Fibroblast of lung (primary cell): ENCODE measurements at regions not wholly inside any gene's neighbourhood (a gene's known extent, or its start where the extent isn't known, plus 50 kb on each side); places are given as distances from the start of the nearest gene placed in this dataset.

Experiments
- DNase-seq, 2 donors: peaks; one replicate each; pipeline versions ENCODE4 v3.0.0 to v3.0.0-alpha.2; 2010; ENCODE audit warnings: low read depth in 2 of 2
- H2AFZ ChIP-seq: 2 replicates; pipeline ENCODE4 v1.5.1; 2012; ENCODE audit warnings: low read length, control low read depth, inconsistent platforms
- H3K27ac ChIP-seq: 2 replicates; pipeline ENCODE4 v1.5.1; 2011; ENCODE audit warnings: low read length, control low read depth; ENCODE audit not compliant: insufficient read depth
- H3K27me3 ChIP-seq: 2 replicates; pipeline ENCODE4 v1.5.1; 2011; ENCODE audit warnings: mild to moderate bottlenecking, low read length; ENCODE audit not compliant: control insufficient read depth, insufficient read depth
- H3K36me3 ChIP-seq: 2 replicates; pipeline ENCODE4 v1.5.1; 2011; ENCODE audit warnings: low read length; ENCODE audit not compliant: control insufficient read depth, insufficient read depth
- H3K4me1 ChIP-seq: 2 replicates; pipeline ENCODE4 v1.5.1; 2011; ENCODE audit warnings: low read length; ENCODE audit not compliant: control insufficient read depth, insufficient read depth; ENCODE audit errors: extremely low read depth
- H3K4me2 ChIP-seq: 2 replicates; pipeline ENCODE4 v1.5.1; 2011; ENCODE audit warnings: low read length, control low read depth; ENCODE audit not compliant: insufficient read depth; ENCODE audit errors: extremely low read depth
- H3K4me3 ChIP-seq, 4 experiments: fragments of 200-600 bp in 1 of 4; sonication (generic) in 1 of 4; replicated peaks in 1 of 4; 2 replicates each; pipeline ENCODE4 v1.5.1; 2011 to 2016; ENCODE audit warnings: low read length in 4 of 4, low read depth in 3 of 4, mild to moderate bottlenecking in 3 of 4, control low read depth in 2 of 4, inconsistent platforms in 1 of 4, mixed read lengths in 1 of 4; ENCODE audit not compliant: insufficient read depth in 1 of 4; ENCODE audit errors: control extremely low read depth in 1 of 4
- H3K79me2 ChIP-seq: 2 replicates; pipeline ENCODE4 v1.5.1; 2012; ENCODE audit warnings: mild to moderate bottlenecking, low read length, inconsistent platforms; ENCODE audit not compliant: control insufficient read depth, insufficient read depth
- H3K9ac ChIP-seq: 2 replicates; pipeline ENCODE4 v1.5.1; 2011; ENCODE audit warnings: mild to moderate bottlenecking, low read length, control low read depth; ENCODE audit not compliant: insufficient read depth
- H3K9me3 ChIP-seq: 2 replicates; pipeline ENCODE4 v1.5.1; 2012; ENCODE audit warnings: low read depth, low read length; ENCODE audit not compliant: control insufficient read depth, insufficient read depth
- H4K20me1 ChIP-seq: 2 replicates; pipeline ENCODE4 v1.5.1; 2011; ENCODE audit warnings: low read length; ENCODE audit not compliant: control insufficient read depth, insufficient read depth; ENCODE audit errors: extremely low read depth
- CTCF ChIP-seq, 2 donors: IDR thresholded peaks in 1 of 2; conservative IDR thresholded peaks in 1 of 2; 1 replicate in 1 of 2; 2 replicates in 1 of 2; pipeline ENCODE4 v1.5.1; 2011 to 2012; ENCODE audit warnings: low read length in 2 of 2, control low read depth in 1 of 2, inconsistent platforms in 1 of 2, low read depth in 1 of 2, mild to moderate bottlenecking in 1 of 2
- EZH2 ChIP-seq: IDR thresholded peaks from 2 replicates; pipeline ENCODE4 v1.5.1; 2012; ENCODE audit warnings: low read length, control low read depth, mild to moderate bottlenecking; ENCODE audit errors: missing control alignments

GRCh38 chr11:111105566-111105965 lies 140.0 kb upstream of the POU2AF2 start:
- Histone ChIP-seq H3K27me3 (no peaks in the 10 kb centered on the region), H3K4me2 (no peak overlapping the region), H4K20me1 (no peaks in the 10 kb centered on the region), H3K4me1 (no peaks in the 10 kb centered on the region), H2AFZ (no peak overlapping the region), H3K79me2 (no peaks in the 10 kb centered on the region), H3K4me3 (no peak overlapping the region), H3K9me3 (no peaks in the 10 kb centered on the region), H3K36me3 (no peaks in the 10 kb centered on the region), H3K9ac (no peak overlapping the region), H3K27ac (no peak overlapping the region)
- DNase-seq = peak in 1 of 2 donors; percentile 1
- TF ChIP-seq CTCF (conservative IDR thresholded peaks at IDR 0.05 in 1 of 2, IDR thresholded peaks at IDR 0.05 in 1 of 2; ENCODE audit: low read depth in 1 of 2, low read length in 2 of 2) (no peak), EZH2 (no peak)

GRCh38 chr11:111104185-111104584 lies 141.3 kb upstream of the POU2AF2 start:
- no peak overlapping the region for H3K4me2 ChIP-seq
- DNase-seq = no peak
- H3K79me2 ChIP-seq = no peaks in the 10 kb centered on the region
- H2AFZ ChIP-seq = no peak overlapping the region
- H3K4me1 ChIP-seq = no peaks in the 10 kb centered on the region
- H3K9me3 ChIP-seq = no peaks in the 10 kb centered on the region
- H3K27ac ChIP-seq = no peak overlapping the region
- no peak for TF ChIP-seq EZH2
- no peak for TF ChIP-seq CTCF (conservative IDR thresholded peaks at IDR 0.05 in 1 of 2, IDR thresholded peaks at IDR 0.05 in 1 of 2; ENCODE audit: low read depth in 1 of 2, low read length in 2 of 2)
- H3K36me3 ChIP-seq = no peaks in the 10 kb centered on the region
- no peaks in the 10 kb centered on the region for H3K27me3 ChIP-seq
- no peaks in the 10 kb centered on the region for H4K20me1 ChIP-seq
- no peak overlapping the region for H3K9ac ChIP-seq
- H3K4me3 ChIP-seq = no peak overlapping the region

- no peak for TF ChIP-seq EZH2
- TF ChIP-seq CTCF (conservative IDR thresholded peaks at IDR 0.05 in 1 of 2, IDR thresholded peaks at IDR 0.05 in 1 of 2; ENCODE audit: low read depth in 1 of 2, low read length in 2 of 2) = no peak
- no peaks in the 10 kb centered on the region for H4K20me1 ChIP-seq
- H3K36me3 ChIP-seq = no peaks in the 10 kb centered on the region
- no peak for DNase-seq
- no peaks in the 10 kb centered on the region for H3K79me2 ChIP-seq
- H3K4me3 ChIP-seq = no peak overlapping the region
- no peaks in the 10 kb centered on the region for H3K4me1 ChIP-seq
- peak overlapping the region; percentile 13 for H2AFZ ChIP-seq
- H3K4me2 ChIP-seq = no peak overlapping the region
- no peak overlapping the region for H3K9ac ChIP-seq
- H3K27ac ChIP-seq = no peak overlapping the region
- H3K27me3 ChIP-seq = no peaks in the 10 kb centered on the region
- H3K9me3 ChIP-seq = no peaks in the 10 kb centered on the region
Observed at GRCh38 chr11:111101881-111102280, 143.6 kb upstream of the POU2AF2 start.
